ENCODE measurements at regions not wholly inside any gene's neighbourhood (a gene's known extent, or its start where the extent isn't known, plus 50 kb on each side); places are given as distances from the start of the nearest gene placed in this dataset.

DNA sequence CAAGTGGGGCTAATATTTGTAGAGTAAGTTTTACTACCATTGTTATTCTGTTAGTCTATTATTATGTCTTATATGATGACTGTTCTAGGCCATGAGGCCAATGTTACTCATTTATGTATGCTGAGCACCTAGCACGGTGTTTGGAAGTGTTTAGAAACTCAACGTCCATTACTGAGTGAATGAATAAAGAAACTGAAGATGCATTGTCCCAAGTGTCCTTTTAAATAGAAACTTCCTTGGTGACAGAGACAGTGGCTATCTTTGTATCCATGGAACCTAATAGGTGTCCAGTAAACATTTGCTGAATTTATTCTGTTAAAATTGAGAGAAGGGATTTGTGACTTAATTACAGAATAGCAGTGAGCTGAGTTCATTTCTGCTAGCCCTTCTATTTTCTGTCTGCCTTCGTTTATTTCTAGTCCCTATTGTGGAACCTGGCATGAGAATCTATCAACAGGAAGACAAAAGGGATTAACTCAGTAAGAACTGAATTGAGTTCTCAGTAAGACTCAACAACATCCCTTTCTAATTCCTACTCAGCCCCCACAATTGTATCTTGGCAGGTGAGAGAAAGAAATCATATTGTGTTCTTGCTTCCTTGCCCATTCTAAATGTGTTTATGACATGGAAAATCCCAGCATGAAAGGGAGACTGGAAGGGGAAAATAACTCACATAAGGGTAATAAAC, 246.6 kb upstream of the LRRC3B start:
- TF ChIP-seq ZNF274 (IDR thresholded peaks at IDR 0.05; ENCODE audit: low read depth, low read length): no peak

GRCh38 chr3:26381411-26381810, 241.2 kb upstream of the LRRC3B start:
- TF ChIP-seq ZNF274 (IDR thresholded peaks at IDR 0.05; ENCODE audit: low read depth, low read length): no peak
- H3K4me3 ChIP-seq (ENCODE audit: low read length): no peak overlapping the region

More for the DNA sequence above, 246.6 kb upstream of the LRRC3B start:
- no peak overlapping the region for H3K4me3 ChIP-seq (ENCODE audit: low read length)

DNA sequence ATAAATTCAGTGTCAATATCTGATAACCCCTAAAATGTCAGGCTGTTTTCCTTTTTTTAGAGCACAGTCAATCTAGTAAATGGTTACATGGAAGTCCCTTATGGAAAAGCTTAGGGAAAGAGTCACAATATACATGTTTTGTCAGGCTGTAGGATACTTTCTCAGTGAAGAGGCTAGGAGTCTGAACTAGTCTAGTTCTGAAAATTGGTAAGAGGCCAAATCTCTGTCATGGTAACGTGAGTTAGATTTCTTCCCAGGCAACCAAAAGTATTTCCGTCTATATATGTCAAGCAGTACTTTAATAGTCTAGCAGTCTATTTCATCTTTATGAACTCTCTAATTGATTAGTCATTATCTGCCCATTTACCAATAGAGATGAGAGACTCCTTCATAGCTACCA, 215.9 kb upstream of the LRRC3B start:
- no peak overlapping the region for H3K4me3 ChIP-seq (ENCODE audit: low read length)
- TF ChIP-seq ZNF274 (IDR thresholded peaks at IDR 0.05; ENCODE audit: low read depth, low read length): no peak

DNA sequence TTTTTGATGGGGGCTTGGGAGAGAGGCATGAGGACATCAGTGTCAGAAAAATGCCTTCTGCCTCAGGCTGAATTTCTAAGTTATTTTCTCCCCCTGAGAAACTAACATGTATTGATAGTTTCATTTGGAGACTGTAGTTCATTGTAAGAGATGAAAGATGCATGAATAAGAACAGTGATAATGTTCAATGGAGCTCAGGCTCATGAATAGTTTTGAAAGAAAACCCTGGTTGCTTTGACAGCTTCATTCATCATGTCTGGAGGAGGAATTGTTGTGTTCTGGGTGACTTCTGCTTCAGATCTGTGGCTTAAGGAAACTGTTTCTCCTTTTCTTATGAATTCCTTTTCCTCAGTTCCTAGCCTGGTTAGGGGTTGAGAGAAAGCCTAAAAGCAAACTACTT, 204.0 kb upstream of the LRRC3B start:
- TF ChIP-seq ZNF274 (IDR thresholded peaks at IDR 0.05; ENCODE audit: low read depth, low read length): no peak
- no peak overlapping the region for H3K4me3 ChIP-seq (ENCODE audit: low read length)

GRCh38 chr3:26422415-26422814, 200.2 kb upstream of the LRRC3B start:
- no peak for TF ChIP-seq ZNF274 (IDR thresholded peaks at IDR 0.05; ENCODE audit: low read depth, low read length)
- H3K4me3 ChIP-seq (ENCODE audit: low read length): no peak overlapping the region

DNA sequence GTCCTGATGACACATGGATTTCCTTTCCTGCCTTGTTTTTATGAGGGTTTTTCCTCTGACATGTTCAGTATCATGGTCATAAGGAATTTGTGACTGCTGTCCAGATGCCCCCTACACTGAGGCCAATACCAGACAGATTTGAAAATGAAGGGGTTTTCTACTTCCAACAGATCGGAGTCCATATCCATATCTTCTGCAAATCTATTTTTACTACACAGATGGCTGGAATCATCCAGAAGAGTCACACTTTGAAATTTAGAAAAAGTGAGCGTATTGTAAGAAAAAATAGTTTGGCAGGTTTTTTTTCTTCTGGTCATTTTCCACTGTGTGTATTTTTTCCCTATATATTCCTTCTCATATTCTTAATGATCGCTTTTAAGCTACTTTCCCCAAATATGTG, 197.5 kb upstream of the LRRC3B start:
- H3K4me3 ChIP-seq (ENCODE audit: low read length): no peak overlapping the region
- no peak for TF ChIP-seq ZNF274 (IDR thresholded peaks at IDR 0.05; ENCODE audit: low read depth, low read length)

- no peak overlapping the region for H3K4me3 ChIP-seq (ENCODE audit: low read length)
- TF ChIP-seq ZNF274 (IDR thresholded peaks at IDR 0.05; ENCODE audit: low read depth, low read length): no peak
Measured at GRCh38 chr3:26428992-26429391, 193.6 kb upstream of the LRRC3B start.

- no peak for TF ChIP-seq ZNF274 (IDR thresholded peaks at IDR 0.05; ENCODE audit: low read depth, low read length)
- no peak overlapping the region for H3K4me3 ChIP-seq (ENCODE audit: low read length)
Measured at GRCh38 chr3:26437678-26438077, 184.9 kb upstream of the LRRC3B start.

DNA sequence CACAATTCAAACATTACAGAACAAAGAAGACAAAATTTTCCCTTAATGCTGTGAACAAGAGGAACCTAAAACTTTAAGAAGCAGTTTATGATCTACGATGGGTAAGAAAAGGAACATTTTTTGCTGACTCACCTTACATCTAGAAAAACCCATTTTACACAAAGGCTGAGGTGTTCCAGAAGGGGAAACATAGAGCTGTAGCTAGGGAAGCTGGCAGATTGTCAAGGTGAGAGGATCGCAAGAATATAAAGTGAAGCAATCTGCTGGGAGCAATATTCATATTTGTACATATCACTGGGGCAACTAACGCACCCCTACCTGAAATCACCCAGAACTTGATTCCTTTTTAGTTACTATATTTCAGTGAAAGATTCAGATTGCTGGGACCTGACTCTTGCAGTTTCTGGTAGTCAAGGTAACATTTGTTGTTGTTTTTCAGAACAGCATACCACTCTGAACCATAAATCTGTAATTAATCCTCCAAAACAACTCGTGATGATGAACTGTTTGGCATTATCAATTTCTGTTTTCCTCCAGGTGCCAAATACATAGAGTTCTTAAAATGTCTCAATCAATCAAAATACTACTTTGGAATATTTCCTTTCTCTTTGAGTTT, 184.1 kb upstream of the LRRC3B start:
- H3K4me3 ChIP-seq (ENCODE audit: low read length): no peak overlapping the region
- no peak for TF ChIP-seq ZNF274 (IDR thresholded peaks at IDR 0.05; ENCODE audit: low read depth, low read length)

DNA sequence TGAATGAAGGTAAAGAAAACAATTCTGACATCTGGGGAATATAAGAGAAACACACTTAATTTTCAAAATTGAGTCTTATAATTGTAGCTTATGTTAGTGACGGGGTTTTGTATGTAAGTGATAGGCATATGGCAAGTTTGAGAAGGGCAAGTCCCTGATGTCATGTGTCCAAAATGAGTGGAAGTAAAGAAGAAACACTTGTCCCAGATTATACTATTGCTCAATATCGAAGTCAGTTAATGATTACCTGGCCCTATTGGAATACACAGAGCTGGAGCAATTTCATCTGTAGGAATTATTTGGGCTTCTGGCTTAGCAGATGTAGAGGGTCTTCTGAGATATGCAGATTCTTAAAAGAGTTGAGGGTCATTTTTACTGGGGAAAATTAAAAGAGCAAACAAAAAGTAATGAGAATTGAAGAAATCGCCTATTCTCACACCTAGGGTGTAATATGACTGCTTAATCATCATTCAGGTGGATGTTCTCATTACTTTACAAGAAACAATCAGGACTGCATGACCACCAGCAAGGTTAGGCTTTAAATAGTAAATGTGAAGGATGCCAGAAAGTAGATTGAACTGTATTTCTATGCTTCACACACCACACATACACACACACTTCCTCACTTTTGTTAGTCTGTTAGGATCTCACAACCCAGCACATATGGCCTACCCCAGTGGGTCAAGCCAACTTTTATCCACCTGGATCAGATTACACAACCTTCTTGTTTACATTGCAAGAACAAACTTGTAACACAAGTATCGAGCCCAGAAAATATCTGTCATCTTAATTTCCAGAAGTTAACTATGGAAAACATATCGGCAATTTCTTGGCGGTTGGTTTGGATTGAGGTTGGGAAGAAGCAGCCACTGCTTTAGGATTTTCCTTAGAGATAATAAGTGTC, 183.3 kb upstream of the LRRC3B start:
- TF ChIP-seq ZNF274 (IDR thresholded peaks at IDR 0.05; ENCODE audit: low read depth, low read length): no peak

GRCh38 chr3:26449996-26450395, 172.6 kb upstream of the LRRC3B start:
- H3K4me3 ChIP-seq (ENCODE audit: low read length): no peak overlapping the region
- no peak for TF ChIP-seq ZNF274 (IDR thresholded peaks at IDR 0.05; ENCODE audit: low read depth, low read length)

More for the DNA sequence above, 183.3 kb upstream of the LRRC3B start:
- H3K4me3 ChIP-seq (ENCODE audit: low read length): no peak overlapping the region

DNA sequence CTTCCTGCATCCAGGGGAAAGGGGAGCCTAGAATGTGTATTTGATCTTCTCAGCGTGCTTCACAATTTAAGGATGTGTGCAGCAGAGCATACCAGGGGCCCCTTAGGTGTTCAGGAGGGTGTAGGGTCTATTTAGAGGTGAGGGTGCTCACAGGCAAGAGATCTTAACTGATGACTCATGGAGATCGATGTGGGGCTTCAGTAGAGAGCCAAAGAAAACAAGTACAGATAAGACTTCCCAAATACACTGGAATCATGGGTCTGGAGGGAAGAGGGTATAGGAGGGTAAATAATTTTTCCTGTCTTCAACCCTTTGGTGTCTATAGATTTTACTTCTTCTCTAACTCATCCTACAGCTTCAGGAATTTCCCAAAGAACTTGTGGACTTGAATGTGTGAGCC, 170.2 kb upstream of the LRRC3B start:
- H3K4me3 ChIP-seq (ENCODE audit: low read length): no peak overlapping the region
- TF ChIP-seq ZNF274 (IDR thresholded peaks at IDR 0.05; ENCODE audit: low read depth, low read length): no peak

GRCh38 chr3:26460985-26461384, 161.6 kb upstream of the LRRC3B start:
- TF ChIP-seq ZNF274 (IDR thresholded peaks at IDR 0.05; ENCODE audit: low read depth, low read length): no peak
- no peak overlapping the region for H3K4me3 ChIP-seq (ENCODE audit: low read length)

GRCh38 chr3:26472345-26472744, 150.2 kb upstream of the LRRC3B start:
- no peak for TF ChIP-seq ZNF274 (IDR thresholded peaks at IDR 0.05; ENCODE audit: low read depth, low read length)
- no peak overlapping the region for H3K4me3 ChIP-seq (ENCODE audit: low read length)

DNA sequence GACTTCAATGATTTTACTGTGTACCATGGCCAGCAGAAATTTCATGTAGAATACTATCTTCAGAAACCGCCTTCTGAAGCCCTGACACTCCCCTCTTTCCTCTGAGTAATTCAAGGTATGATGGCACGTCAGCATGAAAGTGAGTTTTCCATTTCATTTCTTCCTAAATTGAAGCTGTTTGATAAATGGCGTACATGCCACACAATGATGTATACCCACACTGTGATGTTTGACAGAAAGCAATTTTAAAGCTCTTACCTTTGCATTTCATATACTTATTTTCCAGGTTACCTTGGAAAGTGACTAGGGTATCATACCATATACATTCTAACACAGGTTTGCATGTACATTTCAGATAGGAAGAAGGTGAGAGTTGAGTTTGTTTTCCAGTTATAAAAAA, 147.9 kb upstream of the LRRC3B start:
- no peak overlapping the region for H3K4me3 ChIP-seq (ENCODE audit: low read length)
- no peak for TF ChIP-seq ZNF274 (IDR thresholded peaks at IDR 0.05; ENCODE audit: low read depth, low read length)

Measured in GM08714 (cell line).